Astrocyte (in vitro differentiated cells and primary cell): ENCODE measurements at regions not wholly inside any gene's neighbourhood (a gene's known extent, or its start where the extent isn't known, plus 50 kb on each side); places are given as distances from the start of the nearest gene placed in this dataset.

ENCODE experiments used
- EZH2 ChIP-seq: IDR thresholded peaks from 2 replicates; pipeline ENCODE4 v1.6.1; 2012; ENCODE audit warnings: mild to moderate bottlenecking, low read length, inconsistent platforms; ENCODE audit not compliant: insufficient read depth
- TF ChIP-seq, protein P1 (sequence below): IDR thresholded peaks from 2 replicates; pipeline ENCODE4 v1.5.1; 2011; ENCODE audit warnings: low read depth, mild to moderate bottlenecking, inconsistent platforms, low read length, moderate library complexity; ENCODE audit not compliant: insufficient read depth

DNA sequence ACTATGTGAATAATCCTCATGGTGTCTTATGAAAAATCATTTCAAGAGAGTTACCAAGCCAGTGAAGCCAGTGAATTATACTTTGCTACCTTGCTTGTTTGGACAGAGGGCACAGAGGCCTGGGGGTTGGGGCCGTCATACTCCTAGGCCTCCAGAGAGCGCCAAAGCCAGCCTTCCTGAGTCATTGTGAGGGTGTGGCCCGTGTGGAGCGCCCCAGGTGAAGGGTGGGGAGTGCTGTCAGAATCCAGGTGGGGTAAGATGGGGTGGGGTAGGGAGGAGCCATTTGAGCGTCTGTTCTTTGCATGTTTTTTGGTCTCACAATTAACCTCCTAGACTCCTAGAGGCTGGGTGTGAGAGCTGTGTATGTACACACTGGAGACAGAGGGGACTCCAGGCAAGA lies 71.1 kb downstream of the PERP start:
- TF ChIP-seq, protein P1, sequence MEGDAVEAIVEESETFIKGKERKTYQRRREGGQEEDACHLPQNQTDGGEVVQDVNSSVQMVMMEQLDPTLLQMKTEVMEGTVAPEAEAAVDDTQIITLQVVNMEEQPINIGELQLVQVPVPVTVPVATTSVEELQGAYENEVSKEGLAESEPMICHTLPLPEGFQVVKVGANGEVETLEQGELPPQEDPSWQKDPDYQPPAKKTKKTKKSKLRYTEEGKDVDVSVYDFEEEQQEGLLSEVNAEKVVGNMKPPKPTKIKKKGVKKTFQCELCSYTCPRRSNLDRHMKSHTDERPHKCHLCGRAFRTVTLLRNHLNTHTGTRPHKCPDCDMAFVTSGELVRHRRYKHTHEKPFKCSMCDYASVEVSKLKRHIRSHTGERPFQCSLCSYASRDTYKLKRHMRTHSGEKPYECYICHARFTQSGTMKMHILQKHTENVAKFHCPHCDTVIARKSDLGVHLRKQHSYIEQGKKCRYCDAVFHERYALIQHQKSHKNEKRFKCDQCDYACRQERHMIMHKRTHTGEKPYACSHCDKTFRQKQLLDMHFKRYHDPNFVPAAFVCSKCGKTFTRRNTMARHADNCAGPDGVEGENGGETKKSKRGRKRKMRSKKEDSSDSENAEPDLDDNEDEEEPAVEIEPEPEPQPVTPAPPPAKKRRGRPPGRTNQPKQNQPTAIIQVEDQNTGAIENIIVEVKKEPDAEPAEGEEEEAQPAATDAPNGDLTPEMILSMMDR: no peak
- no peak for TF ChIP-seq EZH2
